Uterus (tissue), 3 donors: ENCODE measurements at regions not wholly inside any gene's neighbourhood (a gene's known extent, or its start where the extent isn't known, plus 50 kb on each side); places are given as distances from the start of the nearest gene placed in this dataset.
A peak's percentile ranks its signal among the peaks of the same experiment; 100 is the strongest.

Experiments
- DNase-seq, 2 donors: peaks; one replicate each; pipeline ENCODE4 v3.0.0-alpha.2; 2019 to 2020
- H3K27ac ChIP-seq, 2 donors: fragments of 200-600 bp; sonication (generic); 1 replicate in 1 of 2; 2 replicates in 1 of 2; pipeline ENCODE4 v1.5.1; 2016 to 2018
- H3K27me3 ChIP-seq, 2 donors: fragments of 200-600 bp; sonication (generic); one replicate each; pipeline ENCODE4 v1.5.1; 2018 to 2019; ENCODE audit warnings: control low read depth in 1 of 2
- H3K36me3 ChIP-seq, 2 donors: fragments of 200-600 bp; sonication (generic); one replicate each; pipeline ENCODE4 v1.5.1; 2019; ENCODE audit warnings: control low read depth in 1 of 2
- H3K4me1 ChIP-seq, 2 donors: fragments of 200-600 bp; sonication (generic); one replicate each; pipeline ENCODE4 v1.5.1; 2018 to 2019; ENCODE audit warnings: control low read depth in 1 of 2
- H3K4me3 ChIP-seq, 2 donors: fragments of 200-600 bp; sonication (generic); 1 replicate in 1 of 2; 2 replicates in 1 of 2; pipeline ENCODE4 v1.5.1; 2018 to 2019; ENCODE audit warnings: mild to moderate bottlenecking in 1 of 2
- H3K9me3 ChIP-seq, 2 donors: fragments of 200-600 bp; sonication (generic); one replicate each; pipeline ENCODE4 v1.5.1; 2019; ENCODE audit warnings: control low read depth in 1 of 2
- POLR2A ChIP-seq, 2 donors: fragments of 450-650 bp; IDR thresholded peaks; one replicate each; pipeline ENCODE4 v1.6.1; 2016; ENCODE audit warnings: antibody characterized with exemption in 2 of 2, mild to moderate bottlenecking in 1 of 2, moderate library complexity in 1 of 2
- intact Hi-C: fragments of 100-400 bp; cut with DNase I; formaldehyde crosslinking; loops from one replicate; pipeline ENCODE4 v1.15.1; 2023; ENCODE audit warnings: low total_unique reads
- TF ChIP-seq, protein P1 (sequence below), 4 experiments: fragments of 200-600 bp in 2 of 4; fragments of 450-650 bp in 2 of 4; sonication (generic) in 2 of 4; IDR thresholded peaks; one replicate each; pipeline ENCODE4 v1.5.1; 2016 to 2019; ENCODE audit warnings: antibody characterized with exemption in 4 of 4, mild to moderate bottlenecking in 2 of 4, moderate library complexity in 1 of 4
- donor health status: DM: yes; HTN: yes; CAD: no.

DNA sequence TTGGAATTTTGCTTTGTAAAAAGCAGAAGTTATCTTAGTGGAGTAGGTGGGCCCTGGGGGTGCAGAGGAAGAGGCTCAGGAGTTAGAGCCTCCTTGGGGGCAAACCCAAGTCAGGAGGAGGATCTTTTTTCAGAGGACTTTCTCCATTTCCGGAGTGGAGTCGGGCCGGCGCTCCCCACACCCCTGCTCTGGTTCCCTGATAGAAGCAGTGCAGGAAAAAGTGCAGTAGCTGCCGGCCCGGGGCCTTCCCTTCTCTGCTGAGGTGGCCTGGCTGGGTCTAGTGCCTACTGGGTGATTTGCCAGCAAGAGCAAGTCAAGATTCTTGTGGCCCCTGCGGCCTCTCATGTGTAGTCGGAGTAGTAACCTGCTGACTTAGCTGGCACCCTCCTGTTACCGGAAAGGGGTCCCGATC is 124.2 kb upstream of the HS6ST1 start:
- H3K4me1 ChIP-seq = no peaks in the 10 kb centered on the region
- no peaks in the 10 kb centered on the region for H3K36me3 ChIP-seq
- intact Hi-C loops = no loop called here
- H3K27me3 ChIP-seq = no peaks in the 10 kb centered on the region
- H3K27ac ChIP-seq = no peak overlapping the region
- no peak overlapping the region for H3K4me3 ChIP-seq
- no peaks in the 10 kb centered on the region for H3K9me3 ChIP-seq
- DNase-seq = peak in 1 of 2 donors; percentile 9
- TF ChIP-seq POLR2A (IDR thresholded peaks at IDR 0.05) = no peak
- TF ChIP-seq, protein P1, sequence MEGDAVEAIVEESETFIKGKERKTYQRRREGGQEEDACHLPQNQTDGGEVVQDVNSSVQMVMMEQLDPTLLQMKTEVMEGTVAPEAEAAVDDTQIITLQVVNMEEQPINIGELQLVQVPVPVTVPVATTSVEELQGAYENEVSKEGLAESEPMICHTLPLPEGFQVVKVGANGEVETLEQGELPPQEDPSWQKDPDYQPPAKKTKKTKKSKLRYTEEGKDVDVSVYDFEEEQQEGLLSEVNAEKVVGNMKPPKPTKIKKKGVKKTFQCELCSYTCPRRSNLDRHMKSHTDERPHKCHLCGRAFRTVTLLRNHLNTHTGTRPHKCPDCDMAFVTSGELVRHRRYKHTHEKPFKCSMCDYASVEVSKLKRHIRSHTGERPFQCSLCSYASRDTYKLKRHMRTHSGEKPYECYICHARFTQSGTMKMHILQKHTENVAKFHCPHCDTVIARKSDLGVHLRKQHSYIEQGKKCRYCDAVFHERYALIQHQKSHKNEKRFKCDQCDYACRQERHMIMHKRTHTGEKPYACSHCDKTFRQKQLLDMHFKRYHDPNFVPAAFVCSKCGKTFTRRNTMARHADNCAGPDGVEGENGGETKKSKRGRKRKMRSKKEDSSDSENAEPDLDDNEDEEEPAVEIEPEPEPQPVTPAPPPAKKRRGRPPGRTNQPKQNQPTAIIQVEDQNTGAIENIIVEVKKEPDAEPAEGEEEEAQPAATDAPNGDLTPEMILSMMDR (IDR thresholded peaks at IDR 0.05) = no peak

DNA sequence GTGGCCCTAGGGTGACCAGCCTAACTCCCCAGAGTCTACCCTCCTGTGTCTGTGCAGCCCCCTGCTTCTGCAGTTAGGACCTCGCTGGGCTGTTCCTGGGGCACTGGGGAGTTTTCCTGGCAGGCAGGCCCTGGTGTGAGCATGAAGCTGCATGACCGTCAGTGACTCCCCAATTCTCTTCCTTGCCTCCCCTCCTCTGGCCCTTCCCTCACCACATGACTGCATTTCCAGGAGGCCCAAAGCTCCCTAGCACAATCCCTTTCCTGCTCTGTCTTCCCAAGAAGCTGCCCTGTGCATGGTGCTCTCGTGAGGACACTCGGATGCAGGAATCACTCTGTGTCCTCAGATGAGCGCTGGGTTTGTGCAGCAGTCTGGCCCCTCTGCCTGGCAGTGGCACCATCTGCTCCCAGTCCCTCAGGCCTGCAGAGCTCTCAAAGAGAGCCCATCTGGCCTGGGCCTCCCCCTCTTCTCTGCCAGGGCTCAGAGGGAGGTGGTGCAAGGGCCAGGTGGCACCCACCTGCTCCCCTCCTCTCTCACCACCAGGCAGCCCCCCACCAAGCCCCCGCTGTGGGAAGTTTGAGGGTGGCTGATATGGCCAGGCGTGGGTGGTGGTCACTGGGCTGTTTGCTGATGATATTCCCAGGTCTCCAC is 125.6 kb upstream of the HS6ST1 start:
- no peak overlapping the region for H3K27ac ChIP-seq
- no peak overlapping the region for H3K4me3 ChIP-seq
- H3K4me1 ChIP-seq = no peaks in the 10 kb centered on the region
- peak in 1 of 2 donors; percentile 6 for DNase-seq
- H3K9me3 ChIP-seq = no peaks in the 10 kb centered on the region
- H3K36me3 ChIP-seq = no peaks in the 10 kb centered on the region
- TF ChIP-seq POLR2A (IDR thresholded peaks at IDR 0.05) = no peak
- TF ChIP-seq, protein P1 (IDR thresholded peaks at IDR 0.05) = no peak
- no peaks in the 10 kb centered on the region for H3K27me3 ChIP-seq
- intact Hi-C loops = no loop called here

DNA sequence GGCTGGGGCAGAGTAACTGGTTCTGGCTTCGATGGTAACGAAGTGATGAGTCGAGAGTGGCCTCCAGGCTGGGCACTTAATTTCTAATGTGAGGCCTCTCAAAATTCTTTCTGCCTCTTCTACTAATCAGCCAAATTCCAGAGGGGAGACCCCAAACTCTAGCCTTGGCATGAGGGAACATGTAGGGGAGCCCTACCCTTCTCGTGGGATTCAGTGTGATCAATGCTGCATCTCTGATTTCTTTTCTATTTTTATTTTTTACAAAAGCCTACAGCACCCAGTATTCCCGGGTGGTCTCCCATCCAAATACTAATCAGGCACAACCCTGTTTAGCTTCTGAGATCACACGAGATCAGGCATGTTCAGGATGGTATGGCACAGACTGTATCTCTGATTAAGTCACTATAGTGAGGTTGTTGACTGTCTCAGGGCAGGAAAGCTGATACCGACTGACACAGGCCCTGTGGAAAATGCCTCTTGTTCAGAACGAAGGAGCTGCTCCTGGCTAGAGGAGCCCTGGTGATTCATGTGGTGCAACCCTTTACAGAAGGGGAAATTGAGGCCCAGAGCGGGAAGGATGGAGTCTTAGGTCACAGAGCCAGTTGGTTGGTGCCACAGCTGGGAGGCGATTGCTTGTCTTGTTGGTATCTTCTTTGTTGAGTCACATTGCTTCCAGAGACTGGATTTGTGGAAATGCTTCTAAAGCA is 126.3 kb upstream of the HS6ST1 start:
- H3K9me3 ChIP-seq = no peaks in the 10 kb centered on the region
- no peaks in the 10 kb centered on the region for H3K27me3 ChIP-seq
- H3K4me3 ChIP-seq = no peak overlapping the region
- H3K36me3 ChIP-seq = no peaks in the 10 kb centered on the region
- intact Hi-C loops = no loop called here
- H3K27ac ChIP-seq = no peak overlapping the region
- DNase-seq = peak in 1 of 2 donors; percentile 3
- TF ChIP-seq, protein P1 (IDR thresholded peaks at IDR 0.05) = no peak
- no peak for TF ChIP-seq POLR2A (IDR thresholded peaks at IDR 0.05)
- H3K4me1 ChIP-seq = no peaks in the 10 kb centered on the region

DNA sequence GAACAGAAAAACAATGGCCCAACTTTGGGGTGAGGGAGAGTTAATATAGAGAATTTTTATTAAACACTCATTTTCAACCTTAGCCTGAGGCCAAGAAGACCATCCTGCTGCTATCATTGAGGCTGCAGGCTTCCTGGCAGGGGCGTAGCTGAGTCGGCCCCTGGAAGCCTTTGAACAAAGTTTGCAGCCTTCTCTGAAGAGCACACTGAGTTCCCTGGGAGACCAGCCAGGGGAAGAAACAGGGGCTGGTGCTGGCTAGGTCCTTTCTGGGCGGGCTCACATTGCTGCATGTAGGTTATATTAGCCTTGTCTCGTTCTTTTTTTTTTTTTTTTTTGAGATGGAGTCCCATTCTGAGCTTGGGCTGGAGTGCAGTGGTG is 126.8 kb upstream of the HS6ST1 start:
- TF ChIP-seq, protein P1 (IDR thresholded peaks at IDR 0.05) = no peak
- TF ChIP-seq POLR2A (IDR thresholded peaks at IDR 0.05) = no peak
- Histone ChIP-seq H3K36me3 (no peaks in the 10 kb centered on the region), H3K27ac (no peak overlapping the region), H3K4me1 (no peaks in the 10 kb centered on the region), H3K9me3 (no peaks in the 10 kb centered on the region), H3K4me3 (no peak overlapping the region), H3K27me3 (no peaks in the 10 kb centered on the region)
- intact Hi-C loops = no loop called here
- peak in 1 of 2 donors; percentile 6 for DNase-seq

DNA sequence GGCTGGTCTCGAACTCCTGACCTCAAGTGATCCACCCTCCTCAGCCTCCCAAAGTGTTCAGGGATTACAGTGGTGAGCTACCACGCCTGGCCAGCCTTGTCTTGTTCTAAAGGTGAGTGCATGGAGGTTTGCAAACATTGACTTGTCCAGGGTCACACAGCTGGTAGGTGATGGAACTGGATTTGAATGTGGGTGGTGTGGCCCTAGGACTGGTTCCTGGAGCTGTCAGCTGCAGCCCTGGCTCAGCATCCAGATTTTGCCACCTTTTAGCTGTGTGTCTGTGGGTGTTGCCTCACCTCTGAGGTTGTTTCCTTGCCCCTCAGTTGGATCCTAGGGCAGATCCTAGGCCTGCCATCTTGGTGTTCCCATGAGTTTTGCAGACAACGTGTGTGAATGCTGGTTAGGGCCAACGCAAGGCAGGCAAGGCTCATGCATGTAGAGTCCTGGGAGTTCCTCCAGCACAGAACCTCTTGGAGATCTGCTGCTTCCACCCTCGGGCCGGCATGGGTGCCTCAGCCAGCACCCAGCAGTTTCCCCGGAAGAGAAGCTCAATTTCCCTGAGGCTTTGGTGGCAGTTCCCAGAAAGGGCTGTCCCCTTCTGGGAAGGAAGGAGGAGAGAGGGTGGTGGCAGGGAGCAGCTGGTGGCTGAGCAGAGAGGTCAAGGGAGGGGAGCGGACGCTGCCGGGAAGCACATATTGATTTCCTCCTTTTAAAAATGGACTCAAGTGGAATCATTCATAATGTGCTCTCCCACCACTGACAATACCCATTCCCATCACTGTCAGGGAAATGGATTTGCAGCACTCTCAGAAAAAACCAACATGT is 127.6 kb upstream of the HS6ST1 start:
- TF ChIP-seq, protein P1 (IDR thresholded peaks at IDR 0.05) = no peak
- TF ChIP-seq POLR2A (IDR thresholded peaks at IDR 0.05) = no peak
- peak in 1 of 2 donors; percentile 2 for DNase-seq
- no peak overlapping the region for H3K4me3 ChIP-seq
- no peak overlapping the region for H3K27ac ChIP-seq
- H3K4me1 ChIP-seq = no peaks in the 10 kb centered on the region
- H3K36me3 ChIP-seq = no peaks in the 10 kb centered on the region
- H3K9me3 ChIP-seq = no peaks in the 10 kb centered on the region
- intact Hi-C loops = no loop called here
- H3K27me3 ChIP-seq = no peaks in the 10 kb centered on the region
